ENCODE measurements at regions not wholly inside any gene's neighbourhood (a gene's known extent, or its start where the extent isn't known, plus 50 kb on each side); places are given as distances from the start of the nearest gene placed in this dataset.

DNA sequence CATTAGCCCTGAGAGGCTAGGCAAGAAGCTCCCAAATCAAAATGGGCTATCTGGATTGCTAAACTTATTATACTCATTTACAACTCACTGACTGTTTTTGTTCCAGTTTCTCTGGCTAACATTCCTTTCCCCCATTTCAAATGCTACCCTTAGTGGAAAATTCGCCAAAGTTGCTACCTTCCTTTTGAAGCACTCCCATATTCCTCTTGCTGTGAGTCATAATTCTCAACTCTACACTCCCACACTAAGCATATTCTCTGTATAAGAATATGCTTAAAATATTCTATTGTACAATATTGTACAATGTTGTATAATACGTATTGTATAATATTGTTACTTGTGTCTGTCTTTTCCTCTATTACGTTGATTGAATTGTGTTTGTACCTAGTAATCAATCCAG is 398.6 kb downstream of the PYDC2 start:
- TF ChIP-seq, protein P1, sequence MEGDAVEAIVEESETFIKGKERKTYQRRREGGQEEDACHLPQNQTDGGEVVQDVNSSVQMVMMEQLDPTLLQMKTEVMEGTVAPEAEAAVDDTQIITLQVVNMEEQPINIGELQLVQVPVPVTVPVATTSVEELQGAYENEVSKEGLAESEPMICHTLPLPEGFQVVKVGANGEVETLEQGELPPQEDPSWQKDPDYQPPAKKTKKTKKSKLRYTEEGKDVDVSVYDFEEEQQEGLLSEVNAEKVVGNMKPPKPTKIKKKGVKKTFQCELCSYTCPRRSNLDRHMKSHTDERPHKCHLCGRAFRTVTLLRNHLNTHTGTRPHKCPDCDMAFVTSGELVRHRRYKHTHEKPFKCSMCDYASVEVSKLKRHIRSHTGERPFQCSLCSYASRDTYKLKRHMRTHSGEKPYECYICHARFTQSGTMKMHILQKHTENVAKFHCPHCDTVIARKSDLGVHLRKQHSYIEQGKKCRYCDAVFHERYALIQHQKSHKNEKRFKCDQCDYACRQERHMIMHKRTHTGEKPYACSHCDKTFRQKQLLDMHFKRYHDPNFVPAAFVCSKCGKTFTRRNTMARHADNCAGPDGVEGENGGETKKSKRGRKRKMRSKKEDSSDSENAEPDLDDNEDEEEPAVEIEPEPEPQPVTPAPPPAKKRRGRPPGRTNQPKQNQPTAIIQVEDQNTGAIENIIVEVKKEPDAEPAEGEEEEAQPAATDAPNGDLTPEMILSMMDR (IDR thresholded peaks at IDR 0.05), result no peak
- TF ChIP-seq POLR2A (IDR thresholded peaks at IDR 0.05), result no peak
